Peyer's patch (tissue), 4 donors: ENCODE measurements at regions not wholly inside any gene's neighbourhood (a gene's known extent, or its start where the extent isn't known, plus 50 kb on each side); places are given as distances from the start of the nearest gene placed in this dataset.

Experiments used
- POLR2A ChIP-seq, 2 donors: fragments of 450-650 bp; IDR thresholded peaks; one replicate each; pipeline ENCODE4 v1.5.1; 2017; ENCODE audit warnings: antibody characterized with exemption in 2 of 2, mild to moderate bottlenecking in 2 of 2, moderate library complexity in 2 of 2
- TF ChIP-seq, protein P1 (sequence below), 6 experiments: fragments of 450-650 bp in 4 of 6; fragments of 200-600 bp in 2 of 6; sonication (generic) in 1 of 6; IDR thresholded peaks; one replicate each; pipeline ENCODE4 v1.5.1; 2017 to 2019; ENCODE audit warnings: antibody characterized with exemption in 6 of 6, mild to moderate bottlenecking in 3 of 6, moderate library complexity in 1 of 6

DNA sequence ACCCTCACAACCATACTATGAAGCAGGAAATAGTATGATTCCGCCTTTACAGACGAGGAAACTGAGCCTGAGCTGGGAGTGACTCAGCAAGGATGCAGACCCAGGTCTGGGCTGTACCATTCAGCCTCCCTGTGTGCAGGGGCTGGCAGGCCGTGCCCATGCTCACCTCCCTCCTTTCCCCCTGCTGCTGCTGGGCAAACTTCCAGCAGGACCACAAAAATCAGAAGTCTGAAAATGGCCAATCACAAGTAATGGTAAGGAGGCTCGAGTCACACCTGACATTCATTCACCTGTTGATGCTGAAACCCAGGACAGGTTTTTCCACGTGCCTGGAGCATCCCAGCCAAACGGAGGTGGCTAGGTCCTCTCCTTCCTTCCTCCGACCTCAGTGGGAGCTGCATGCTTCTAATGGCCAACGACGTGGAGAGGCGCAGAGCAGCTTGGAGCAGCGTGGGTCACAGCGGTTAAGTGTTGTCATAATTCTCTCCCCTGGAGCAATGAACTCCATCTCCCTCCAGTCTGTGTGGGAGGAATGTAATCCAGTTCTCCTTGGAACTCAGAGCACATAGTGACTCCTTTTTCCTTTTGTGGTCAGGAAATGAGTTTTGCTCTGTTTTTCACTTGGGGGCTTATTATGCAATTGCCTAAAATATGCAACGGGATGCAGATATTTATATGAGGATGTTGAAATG lies 371.7 kb downstream of the BCOR start:
- TF ChIP-seq, protein P1, sequence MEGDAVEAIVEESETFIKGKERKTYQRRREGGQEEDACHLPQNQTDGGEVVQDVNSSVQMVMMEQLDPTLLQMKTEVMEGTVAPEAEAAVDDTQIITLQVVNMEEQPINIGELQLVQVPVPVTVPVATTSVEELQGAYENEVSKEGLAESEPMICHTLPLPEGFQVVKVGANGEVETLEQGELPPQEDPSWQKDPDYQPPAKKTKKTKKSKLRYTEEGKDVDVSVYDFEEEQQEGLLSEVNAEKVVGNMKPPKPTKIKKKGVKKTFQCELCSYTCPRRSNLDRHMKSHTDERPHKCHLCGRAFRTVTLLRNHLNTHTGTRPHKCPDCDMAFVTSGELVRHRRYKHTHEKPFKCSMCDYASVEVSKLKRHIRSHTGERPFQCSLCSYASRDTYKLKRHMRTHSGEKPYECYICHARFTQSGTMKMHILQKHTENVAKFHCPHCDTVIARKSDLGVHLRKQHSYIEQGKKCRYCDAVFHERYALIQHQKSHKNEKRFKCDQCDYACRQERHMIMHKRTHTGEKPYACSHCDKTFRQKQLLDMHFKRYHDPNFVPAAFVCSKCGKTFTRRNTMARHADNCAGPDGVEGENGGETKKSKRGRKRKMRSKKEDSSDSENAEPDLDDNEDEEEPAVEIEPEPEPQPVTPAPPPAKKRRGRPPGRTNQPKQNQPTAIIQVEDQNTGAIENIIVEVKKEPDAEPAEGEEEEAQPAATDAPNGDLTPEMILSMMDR (IDR thresholded peaks at IDR 0.05), result no peak
- no peak for TF ChIP-seq POLR2A (IDR thresholded peaks at IDR 0.05)
